GM10248 (cell line): ENCODE measurements at regions not wholly inside any gene's neighbourhood (a gene's known extent, or its start where the extent isn't known, plus 50 kb on each side); places are given as distances from the start of the nearest gene placed in this dataset.

Source experiments
- CTCF ChIA-PET: fragments of 300-600 bp; sonication (Branson Sonifier 250); formaldehyde crosslinking; extraction: SDS; loops from one replicate; lab custom pipeline; 2021; ENCODE audit warnings: antibody characterized with exemption; lab: Yijun Ruan, JAX
- POLR2A ChIA-PET: fragments of 350-650 bp; sonication (Branson Sonifier 250); formaldehyde crosslinking; extraction: SDS; loops from one replicate; lab custom pipeline; 2020; ENCODE audit warnings: antibody characterized with exemption; lab: Yijun Ruan, JAX
- DNase-seq: peaks from one replicate; pipeline ENCODE4 v3.0.0; 2012; ENCODE audit errors: extremely low spot score
- CTCF ChIP-seq: IDR thresholded peaks from 2 replicates; pipeline ENCODE4 v1.5.1; 2012; ENCODE audit warnings: mild to moderate bottlenecking, low read depth; ENCODE audit errors: extremely low read depth, missing control alignments, control extremely low read depth

GRCh38 chr6:137403443-137403842 is 90.8 kb downstream of the OLIG3 start:
- ChIA-PET POLR2A (no interaction called here), CTCF (no interaction called here)
- no peak for TF ChIP-seq CTCF
- no peak for DNase-seq

GRCh38 chr6:137402143-137402680 is 92.0 kb downstream of the OLIG3 start:
- CTCF ChIA-PET = interaction anchor here (1.5 to 1.7 kb wide), 2 partner anchors 10 to 13 kb away, joined by 3 to 6 read pairs; no protein-coding TSS in a partner anchor
- TF ChIP-seq CTCF = no peak
- no peak for DNase-seq
- POLR2A ChIA-PET = no interaction called here

- ChIA-PET CTCF (interaction anchor here (1.5 to 1.7 kb wide), 2 partner anchors 11 to 14 kb away, joined by 3 to 6 read pairs; no protein-coding TSS in a partner anchor), POLR2A (no interaction called here)
- DNase-seq = no peak
- TF ChIP-seq CTCF = no peak
Observed at GRCh38 chr6:137401088-137401487, 93.1 kb downstream of the OLIG3 start.

GRCh38 chr6:137399881-137400443 is 94.2 kb downstream of the OLIG3 start:
- DNase-seq = no peak
- TF ChIP-seq CTCF = no peak
- ChIA-PET CTCF (interaction anchor here (0.8 to 1.3 kb wide), 4 partner anchors 13 to 306 kb away, joined by 3 to 5 read pairs (median 3); no protein-coding TSS in a partner anchor), POLR2A (no interaction called here)

GRCh38 chr6:137395316-137395715 is 98.9 kb downstream of the OLIG3 start:
- CTCF ChIA-PET = no interaction called here
- DNase-seq = no peak
- POLR2A ChIA-PET = no interaction called here
- no peak for TF ChIP-seq CTCF

GRCh38 chr6:137391061-137391814 is 103.0 kb downstream of the OLIG3 start:
- DNase-seq = no peak
- no peak for TF ChIP-seq CTCF
- ChIA-PET CTCF (interaction anchor here (1.1 to 1.5 kb wide), 4 partner anchors 13 to 198 kb away, joined by 3 to 4 read pairs (median 4); no protein-coding TSS in a partner anchor), POLR2A (no interaction called here)
